Liver (tissue), 7 donors: ENCODE measurements at regions not wholly inside any gene's neighbourhood (a gene's known extent, or its start where the extent isn't known, plus 50 kb on each side); places are given as distances from the start of the nearest gene placed in this dataset.

Source experiments
- DNase-seq: peaks from one replicate; pipeline ENCODE4 v3.0.0-alpha.2; 2017; ENCODE audit warnings: low spot score
- H3K27ac ChIP-seq, 2 donors: one replicate each; pipeline ENCODE4 v1.7.0; 2013; ENCODE audit warnings: inconsistent platforms in 2 of 2, low read length in 2 of 2, control low read depth in 1 of 2, low read depth in 1 of 2, mild to moderate bottlenecking in 1 of 2
- H3K27me3 ChIP-seq, 4 donors: one replicate each; pipeline versions ENCODE4 v1.6.1 to v1.7.0; 2013; ENCODE audit warnings: low read length in 3 of 4, inconsistent platforms in 1 of 4, mild to moderate bottlenecking in 1 of 4, moderate library complexity in 1 of 4; ENCODE audit not compliant: control insufficient read depth in 4 of 4, insufficient read depth in 4 of 4
- H3K36me3 ChIP-seq, 4 donors: one replicate each; pipeline versions ENCODE4 v1.6.1 to v1.7.0; 2013; ENCODE audit warnings: low read length in 3 of 4, mild to moderate bottlenecking in 3 of 4, low read depth in 1 of 4, moderate library complexity in 1 of 4; ENCODE audit not compliant: control insufficient read depth in 4 of 4, insufficient read depth in 3 of 4
- H3K4me1 ChIP-seq, 4 donors: one replicate each; pipeline versions ENCODE4 v1.6.1 to v1.7.0; 2013; ENCODE audit warnings: low read length in 3 of 4, mild to moderate bottlenecking in 3 of 4, moderate library complexity in 1 of 4; ENCODE audit not compliant: control insufficient read depth in 4 of 4, insufficient read depth in 4 of 4
- H3K4me3 ChIP-seq, 3 donors: one replicate each; pipeline versions ENCODE4 v1.6.1 to v1.7.0; 2013; ENCODE audit warnings: low read length in 3 of 3, control low read depth in 1 of 3, low read depth in 1 of 3, mild to moderate bottlenecking in 1 of 3
- H3K9ac ChIP-seq, 2 donors: one replicate each; pipeline ENCODE4 v1.7.0; 2013; ENCODE audit warnings: low read length in 2 of 2, mild to moderate bottlenecking in 2 of 2, moderate library complexity in 2 of 2, control low read depth in 1 of 2, low read depth in 1 of 2
- H3K9me3 ChIP-seq, 4 donors: one replicate each; pipeline versions ENCODE4 v1.6.1 to v1.7.0; 2013; ENCODE audit warnings: low read length in 3 of 4; ENCODE audit not compliant: control insufficient read depth in 4 of 4
- FOXA1 ChIP-seq: IDR thresholded peaks from 2 replicates; pipeline ENCODE4 v1.6.1; 2016; ENCODE audit warnings: antibody characterized with exemption
- FOXA2 ChIP-seq: IDR thresholded peaks from 2 replicates; pipeline ENCODE4 v1.6.1; 2016; ENCODE audit warnings: antibody characterized with exemption
- HNF4A ChIP-seq, 2 donors: conservative IDR thresholded peaks; 2 replicates each; pipeline ENCODE4 v1.6.1; 2016; ENCODE audit warnings: antibody characterized with exemption in 2 of 2, mild to moderate bottlenecking in 2 of 2
- HNF4G ChIP-seq: IDR thresholded peaks from 2 replicates; pipeline ENCODE4 v1.6.1; 2016; ENCODE audit warnings: antibody characterized with exemption
- JUND ChIP-seq, 2 donors: IDR thresholded peaks; 2 replicates each; pipeline ENCODE4 v1.6.1; 2016; ENCODE audit warnings: antibody characterized with exemption in 2 of 2
- NR2F2 ChIP-seq: IDR thresholded peaks from 2 replicates; pipeline ENCODE4 v1.6.1; 2016; ENCODE audit warnings: antibody characterized with exemption
- RAD21 ChIP-seq, 2 donors: IDR thresholded peaks; 2 replicates each; pipeline ENCODE4 v1.6.1; 2016; ENCODE audit warnings: antibody characterized with exemption in 2 of 2, mild to moderate bottlenecking in 2 of 2
- SP1 ChIP-seq: IDR thresholded peaks from 2 replicates; pipeline ENCODE4 v1.6.1; 2018; ENCODE audit warnings: antibody characterized with exemption, mild to moderate bottlenecking
- ZBTB33 ChIP-seq: IDR thresholded peaks from 2 replicates; pipeline ENCODE4 v1.6.1; 2016; ENCODE audit warnings: antibody characterized with exemption
- WGBS: extraction: QIAGEN DNeasy Blood & Tissue Kit; methylation state at CpG from one replicate; pipeline ENCODE4 v1.1.7; 2013; 5-methylcytosine and 5-hydroxymethylcytosine counted together
- donor health status: healthy.
- donor health status: healthy.
- donor health status: healthy.
- donor health status: healthy.

- H3K4me3 ChIP-seq: no peak overlapping the region
- H3K27ac ChIP-seq: no peak overlapping the region
- no peak overlapping the region for H3K9ac ChIP-seq
- H3K27me3 ChIP-seq: peaks cover 0 to 8% (median 0%) of the 10 kb centered on the region in 4 donors
- H3K9me3 ChIP-seq: no peaks in the 10 kb centered on the region
- DNase-seq: peak; percentile 20
- no peaks in the 10 kb centered on the region for H3K4me1 ChIP-seq
- WGBS: 92% methylated on average over 7 of the region's 7 CpGs
- TF ChIP-seq FOXA2 (no peak), HNF4A (conservative IDR thresholded peaks at IDR 0.05) (no peak), NR2F2 (no peak)
- no peaks in the 10 kb centered on the region for H3K36me3 ChIP-seq
Measured at GRCh38 chr10:71133710-71134686, 78.4 kb upstream of the UNC5B start.

- H3K4me3 ChIP-seq: no peak overlapping the region
- peak; percentile 27 for DNase-seq
- no peak overlapping the region for H3K27ac ChIP-seq
- H3K36me3 ChIP-seq: no peaks in the 10 kb centered on the region
- no peak for TF ChIP-seq FOXA2
- no peak for TF ChIP-seq ZBTB33
- no peak for TF ChIP-seq JUND (IDR thresholded peaks at IDR 0.05)
- WGBS: 77% methylated on average over 4 of the region's 4 CpGs
- peaks cover 0 to 8% (median 0%) of the 10 kb centered on the region in 4 donors for H3K27me3 ChIP-seq
- H3K4me1 ChIP-seq: no peaks in the 10 kb centered on the region
- H3K9ac ChIP-seq: no peak overlapping the region
- H3K9me3 ChIP-seq: no peaks in the 10 kb centered on the region
Measured at GRCh38 chr10:71134732-71135211, 77.6 kb upstream of the UNC5B start.

GRCh38 chr10:71135236-71135635, 77.1 kb upstream of the UNC5B start:
- 80% methylated on average over 3 of the region's 3 CpGs for WGBS
- Histone ChIP-seq H3K27me3 (peaks cover 0 to 8% (median 0%) of the 10 kb centered on the region in 4 donors), H3K4me3 (no peak overlapping the region), H3K9me3 (no peaks in the 10 kb centered on the region), H3K4me1 (no peaks in the 10 kb centered on the region), H3K36me3 (no peaks in the 10 kb centered on the region), H3K27ac (no peak overlapping the region), H3K9ac (no peak overlapping the region)
- DNase-seq: no peak
- no peak for TF ChIP-seq RAD21 (IDR thresholded peaks at IDR 0.05)

- no peaks in the 10 kb centered on the region for H3K36me3 ChIP-seq
- DNase-seq: peak; percentile 20
Measured at GRCh38 chr10:71136036-71136721, 76.2 kb upstream of the UNC5B start.

More at GRCh38 chr10:71136036-71136721, 76.2 kb upstream of the UNC5B start:
- H3K9ac ChIP-seq: no peak overlapping the region
- H3K4me1 ChIP-seq: no peaks in the 10 kb centered on the region
- TF ChIP-seq HNF4G (no peak), RAD21 (IDR thresholded peaks at IDR 0.05) (no peak), FOXA1 (no peak), SP1 (no peak), ZBTB33 (no peak)
- 74% methylated on average over 8 of the region's 8 CpGs for WGBS
- H3K4me3 ChIP-seq: no peak overlapping the region
- H3K27me3 ChIP-seq: peaks cover 0 to 4% (median 0%) of the 10 kb centered on the region in 4 donors
- H3K27ac ChIP-seq: no peak overlapping the region
- H3K9me3 ChIP-seq: no peaks in the 10 kb centered on the region
